SJSA1 (cell line): ENCODE measurements at regions not wholly inside any gene's neighbourhood (a gene's known extent, or its start where the extent isn't known, plus 50 kb on each side); places are given as distances from the start of the nearest gene placed in this dataset.
"Not testable (repeated sequence)": the region's sequence is repeated elsewhere in the genome, so short reads cannot be mapped to it uniquely, and the experiment has no call there.

Experiments used
- DNase-seq, 2 experiments: peaks; one replicate each; pipeline ENCODE4 v3.0.0-alpha.2; 2015 to 2020; ENCODE audit warnings: low spot score in 2 of 2, low read depth in 1 of 2
- H3K27ac ChIP-seq: fragments of 250-450 bp; sonication (Bioruptor Pico); 2 replicates; pipeline ENCODE4 v1.5.1; 2020; ENCODE audit warnings: mild to moderate bottlenecking, moderate library complexity
- H3K27me3 ChIP-seq: fragments of 250-450 bp; sonication (Bioruptor Pico); replicated peaks from 2 replicates; pipeline ENCODE4 v1.5.1; 2020; ENCODE audit warnings: mild to moderate bottlenecking, moderate library complexity
- H3K36me3 ChIP-seq: fragments of 250-450 bp; sonication (Bioruptor Pico); 2 replicates; pipeline ENCODE4 v1.5.1; 2020; ENCODE audit warnings: mild to moderate bottlenecking
- H3K4me1 ChIP-seq: fragments of 250-450 bp; sonication (Bioruptor Pico); replicated peaks from 2 replicates; pipeline ENCODE4 v1.6.1; 2021; ENCODE audit warnings: mild to moderate bottlenecking
- H3K4me3 ChIP-seq: fragments of 250-450 bp; sonication (Bioruptor Pico); 2 replicates; pipeline ENCODE4 v1.5.1; 2020; ENCODE audit warnings: mild to moderate bottlenecking
- H3K9me3 ChIP-seq: fragments of 250-450 bp; sonication (Bioruptor Pico); replicated peaks from 2 replicates; pipeline ENCODE4 v1.5.1; 2020; ENCODE audit warnings: mild to moderate bottlenecking

DNA sequence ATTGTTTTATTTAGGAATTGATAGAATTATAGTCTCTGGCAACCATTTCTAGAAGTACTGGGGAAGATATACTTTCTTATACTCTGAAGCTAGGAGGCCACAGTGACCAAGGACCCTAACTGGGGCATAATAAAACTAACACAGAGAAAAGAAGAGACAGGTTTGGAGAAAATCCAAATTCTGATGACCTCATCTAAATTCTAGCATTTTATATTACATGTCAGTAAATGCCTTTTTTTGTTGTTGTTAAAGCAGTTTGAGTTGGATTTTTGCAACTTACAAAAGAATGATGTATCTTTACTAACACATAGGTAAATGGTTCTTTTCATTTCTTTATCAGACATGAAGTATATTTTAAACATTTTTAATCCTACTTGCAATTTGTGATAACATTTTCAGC lies 933.3 kb downstream of the TMTC2 start:
- Histone ChIP-seq H3K27ac (no peak overlapping the region), H3K9me3 (no peaks in the 10 kb centered on the region), H3K36me3 (no peaks in the 10 kb centered on the region), H3K4me1 (no peaks in the 10 kb centered on the region), H3K27me3 (no peaks in the 10 kb centered on the region), H3K4me3 (no peak overlapping the region)
- no peak for DNase-seq

DNA sequence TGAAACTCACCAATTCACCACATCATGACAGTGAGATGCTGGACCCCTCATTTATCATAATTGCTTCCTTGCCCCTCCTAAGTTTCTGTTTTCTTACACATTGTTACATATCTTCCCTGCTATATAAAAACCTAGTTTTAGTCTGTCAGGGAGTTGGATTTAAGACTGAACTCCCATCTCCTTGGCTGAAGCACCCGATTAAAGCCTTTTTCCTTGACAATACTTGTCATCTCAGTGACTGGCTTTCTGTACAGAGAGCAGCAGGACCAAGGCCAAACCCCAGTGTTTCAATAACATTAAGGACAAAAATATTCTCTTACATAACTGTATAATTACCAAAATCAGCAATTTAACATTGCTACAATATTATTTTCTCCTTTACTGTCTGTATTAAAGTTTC lies 928.4 kb downstream of the TMTC2 start:
- DNase-seq = no peak
- Histone ChIP-seq H3K4me3 (no peak overlapping the region), H3K4me1 (no peaks in the 10 kb centered on the region), H3K36me3 (no peaks in the 10 kb centered on the region), H3K27ac (no peak overlapping the region), H3K9me3 (no peaks in the 10 kb centered on the region), H3K27me3 (no peaks in the 10 kb centered on the region)

DNA sequence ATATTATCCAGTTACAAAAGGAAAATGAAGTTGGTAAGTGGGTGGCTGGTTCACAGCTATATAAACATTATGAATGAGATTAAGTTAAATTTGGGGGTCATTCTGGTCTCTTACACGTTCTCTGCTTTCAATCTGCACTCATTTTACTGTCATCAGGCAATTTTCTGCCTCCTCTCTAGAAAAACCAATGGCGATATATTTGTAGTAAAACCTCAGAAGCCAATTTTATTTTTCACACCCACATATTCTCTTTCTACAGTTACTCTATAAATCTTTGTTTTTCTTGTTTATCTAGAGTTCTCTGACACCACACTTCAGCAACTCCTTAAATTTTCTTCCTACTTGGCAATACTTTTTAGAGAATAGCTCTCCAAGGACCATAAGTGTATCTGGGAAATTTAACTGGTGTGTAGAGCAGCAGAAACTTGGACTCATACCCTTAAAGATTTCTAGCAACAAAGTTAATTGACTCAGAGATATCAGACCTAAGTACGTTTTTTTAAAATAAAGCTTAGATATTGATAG lies 926.9 kb downstream of the TMTC2 start:
- no peak overlapping the region for H3K4me3 ChIP-seq
- no peaks in the 10 kb centered on the region; the same call in 1 of the 2 replicates for H3K9me3 ChIP-seq
- H3K4me1 ChIP-seq = no peaks in the 10 kb centered on the region
- no peaks in the 10 kb centered on the region for H3K27me3 ChIP-seq
- no peak overlapping the region for H3K27ac ChIP-seq
- no peak for DNase-seq
- H3K36me3 ChIP-seq = no peaks in the 10 kb centered on the region

DNA sequence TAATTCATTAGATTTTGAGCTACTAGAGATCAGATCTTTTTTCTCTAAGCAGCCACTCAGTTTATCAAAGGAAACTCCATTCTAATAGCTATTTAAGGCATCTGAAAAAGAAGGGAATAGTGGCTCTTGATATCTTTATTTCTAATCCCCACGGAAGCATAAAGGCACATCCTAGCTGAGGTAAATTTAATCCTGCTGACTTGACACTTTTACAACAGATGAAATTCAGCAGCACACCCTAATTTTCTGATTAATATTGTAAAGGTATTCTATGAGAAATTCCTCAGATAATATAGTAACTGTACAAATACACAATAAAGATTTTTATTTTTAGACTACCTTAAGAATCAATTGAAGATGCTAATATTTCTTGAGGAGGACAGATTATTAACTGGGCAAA lies 916.4 kb downstream of the TMTC2 start:
- no peak for DNase-seq
- H3K9me3 ChIP-seq = no peaks in the 10 kb centered on the region
- H3K36me3 ChIP-seq = no peaks in the 10 kb centered on the region
- H3K27me3 ChIP-seq = no peaks in the 10 kb centered on the region
- no peak overlapping the region for H3K27ac ChIP-seq
- no peak overlapping the region for H3K4me3 ChIP-seq
- H3K4me1 ChIP-seq = no peaks in the 10 kb centered on the region

DNA sequence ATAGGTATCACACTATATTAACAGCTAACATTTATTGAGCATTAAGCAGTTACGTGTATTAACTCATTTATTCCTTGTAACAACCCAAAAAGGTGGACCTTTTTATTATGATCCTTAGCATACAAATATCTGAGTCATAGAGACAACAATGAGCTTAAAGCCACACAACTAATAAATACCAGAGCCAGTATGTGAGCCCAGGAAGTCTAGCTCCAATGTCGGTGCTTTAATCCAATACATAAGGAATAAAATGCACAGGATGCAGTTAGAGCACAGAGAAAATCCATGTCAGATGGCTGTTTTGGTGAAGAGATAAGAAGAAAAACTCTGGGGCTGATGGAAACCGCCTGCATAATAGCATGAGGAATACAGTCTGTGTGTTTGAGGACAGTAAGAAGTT lies 888.6 kb downstream of the TMTC2 start:
- DNase-seq = no peak
- H3K27ac ChIP-seq = no peak overlapping the region
- H3K27me3 ChIP-seq = no peaks in the 10 kb centered on the region
- H3K9me3 ChIP-seq = no peaks in the 10 kb centered on the region
- H3K36me3 ChIP-seq = no peaks in the 10 kb centered on the region
- no peak overlapping the region for H3K4me3 ChIP-seq
- H3K4me1 ChIP-seq = no peaks in the 10 kb centered on the region

DNA sequence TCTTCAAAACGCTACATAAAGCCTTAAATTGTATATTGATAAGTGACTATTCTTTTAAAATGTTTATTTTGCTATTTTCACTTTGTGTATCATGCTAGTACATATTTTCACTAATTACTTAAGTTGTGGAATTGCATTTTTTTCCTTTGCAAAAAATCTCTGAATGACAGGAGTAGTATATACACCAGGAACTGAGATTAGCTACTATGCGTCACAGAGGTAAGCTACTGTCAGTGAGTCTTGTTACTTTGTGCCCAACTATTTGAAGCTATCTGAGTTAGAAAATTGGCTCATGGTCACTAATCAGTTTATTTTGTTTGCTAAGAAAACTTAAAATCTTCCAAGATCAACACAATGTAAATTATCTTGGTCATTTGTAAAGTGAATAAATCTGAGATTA lies 887.4 kb downstream of the TMTC2 start:
- H3K4me1 ChIP-seq = no peaks in the 10 kb centered on the region
- H3K27ac ChIP-seq = no peak overlapping the region
- no peak for DNase-seq
- no peak overlapping the region for H3K4me3 ChIP-seq
- H3K9me3 ChIP-seq = 0 out of 2 replicates have a peak, but pooled peaks cover 4% of the 10 kb centered on the region
- H3K27me3 ChIP-seq = no peaks in the 10 kb centered on the region
- no peaks in the 10 kb centered on the region for H3K36me3 ChIP-seq

DNA sequence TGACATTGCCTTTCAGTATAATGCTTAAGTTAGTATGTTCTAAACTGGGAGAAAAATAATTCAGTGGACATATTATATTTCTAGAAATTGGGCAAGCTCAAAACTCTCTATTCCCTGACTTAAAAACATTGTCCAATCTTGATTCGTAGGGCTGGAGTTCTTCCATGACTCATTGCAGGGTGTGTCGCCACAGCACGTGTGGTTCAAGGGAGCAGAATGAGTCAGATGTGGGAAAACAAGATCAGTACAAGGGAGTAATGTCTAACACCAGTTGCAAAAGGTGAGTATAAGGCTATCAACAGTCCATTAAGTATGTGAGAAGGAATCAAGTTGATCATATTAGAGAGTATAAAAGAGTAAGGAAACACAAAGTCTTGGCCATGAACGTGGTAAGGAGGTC lies 887.0 kb downstream of the TMTC2 start:
- no peak overlapping the region for H3K4me3 ChIP-seq
- H3K4me1 ChIP-seq = no peaks in the 10 kb centered on the region
- no peaks in the 10 kb centered on the region for H3K36me3 ChIP-seq
- H3K27ac ChIP-seq = no peak overlapping the region
- no peak for DNase-seq
- 0 out of 2 replicates have a peak, but pooled peaks cover 4% of the 10 kb centered on the region for H3K9me3 ChIP-seq
- H3K27me3 ChIP-seq = no peaks in the 10 kb centered on the region

DNA sequence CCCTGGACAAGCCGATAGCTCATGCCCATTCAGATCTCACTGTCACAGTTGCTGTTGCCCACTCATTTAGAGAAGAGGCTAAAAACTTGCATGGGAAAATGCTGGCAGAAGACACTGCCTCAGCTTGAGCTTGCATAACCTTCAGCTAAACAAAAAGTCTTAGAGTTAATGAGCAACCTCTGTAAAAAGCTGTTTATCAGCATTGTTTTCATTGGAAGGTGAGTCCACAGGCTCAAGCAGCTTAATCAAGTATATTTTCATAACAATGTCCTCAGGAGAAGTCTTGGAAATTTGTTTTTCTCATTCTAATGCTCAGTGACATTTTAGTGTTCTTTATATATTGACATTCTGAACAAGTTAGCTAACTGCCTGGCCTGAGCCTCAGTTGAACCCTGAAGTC lies 872.9 kb downstream of the TMTC2 start:
- H3K9me3 ChIP-seq = 0 out of 2 replicates have a peak, but pooled peaks cover 2% of the 10 kb centered on the region
- H3K4me3 ChIP-seq = no peak overlapping the region
- H3K36me3 ChIP-seq = no peaks in the 10 kb centered on the region
- no peak overlapping the region for H3K27ac ChIP-seq
- DNase-seq = no peak
- H3K4me1 ChIP-seq = no peaks in the 10 kb centered on the region
- no peaks in the 10 kb centered on the region for H3K27me3 ChIP-seq

DNA sequence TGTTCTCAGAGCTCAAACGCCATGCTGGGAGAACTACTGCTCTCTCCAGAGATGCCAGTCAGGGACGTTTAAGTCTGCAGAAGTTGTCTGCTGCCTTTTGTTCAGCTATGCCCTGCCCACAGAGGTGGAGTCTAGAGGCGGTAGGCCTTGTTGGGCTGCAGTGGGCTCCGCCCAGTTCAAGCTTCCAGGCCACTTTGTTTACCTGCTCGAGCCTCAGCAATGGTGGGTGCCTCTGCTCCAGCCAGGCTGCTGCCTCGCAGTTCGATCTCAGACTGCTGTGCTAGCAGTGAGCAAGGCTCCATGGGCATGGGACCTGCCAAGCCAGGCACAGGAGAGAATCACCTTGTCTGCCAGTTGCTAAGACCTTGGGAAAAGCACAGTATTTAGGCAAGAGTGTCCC lies 869.3 kb downstream of the TMTC2 start:
- not testable (repeated sequence) for H3K4me3 ChIP-seq, H3K36me3 ChIP-seq, H3K27me3 ChIP-seq, H3K27ac ChIP-seq, H3K9me3 ChIP-seq, H3K4me1 ChIP-seq, DNase-seq

DNA sequence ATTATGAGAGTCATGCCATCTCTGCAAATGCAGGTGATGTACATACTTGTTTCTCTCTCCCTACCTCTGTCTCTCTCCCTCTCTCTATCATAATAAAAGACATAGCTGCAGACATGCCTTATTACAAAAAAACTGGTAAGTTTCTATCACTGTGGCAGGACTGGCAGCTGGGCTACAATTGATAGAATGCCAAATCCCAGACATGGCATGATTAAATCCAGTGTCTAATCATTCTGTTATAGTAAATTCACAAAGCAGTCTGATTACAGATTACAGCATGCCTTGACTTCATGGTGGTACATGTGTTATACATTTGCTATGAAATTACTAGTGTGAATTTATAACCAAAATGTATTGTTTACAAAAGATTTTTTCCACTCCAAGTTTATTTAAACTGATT lies 854.7 kb downstream of the TMTC2 start:
- DNase-seq = no peak
- Histone ChIP-seq H3K27ac (no peak overlapping the region), H3K9me3 (no peaks in the 10 kb centered on the region), H3K36me3 (no peaks in the 10 kb centered on the region), H3K4me3 (no peak overlapping the region), H3K4me1 (no peaks in the 10 kb centered on the region), H3K27me3 (no peaks in the 10 kb centered on the region)

DNA sequence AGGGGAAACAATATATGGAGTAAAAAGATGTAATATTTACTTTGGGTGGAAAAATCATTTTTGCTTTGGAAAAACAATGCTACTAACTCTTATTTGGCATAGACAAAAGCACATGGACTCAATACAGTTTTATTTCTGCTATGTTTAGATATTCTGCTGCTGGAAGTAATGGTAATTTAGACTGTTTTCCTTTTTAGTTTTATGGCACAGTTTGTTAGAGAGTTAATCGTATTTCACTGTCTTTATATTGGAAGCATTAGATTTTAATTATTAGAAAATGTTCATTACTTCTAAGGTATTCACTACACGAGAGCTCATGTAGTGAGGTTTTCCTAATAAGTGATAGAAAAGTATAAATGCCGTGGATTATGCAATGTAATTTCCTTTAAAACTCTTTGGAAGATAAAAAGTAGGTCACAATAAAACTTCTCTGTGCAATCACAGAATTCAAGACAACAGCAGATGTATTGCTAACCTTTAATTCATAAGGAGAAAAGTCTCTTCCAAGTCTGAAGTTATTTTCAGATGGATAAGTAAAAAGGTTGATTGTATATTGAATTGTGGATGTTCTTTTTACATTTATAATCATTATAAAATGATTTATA lies 851.8 kb downstream of the TMTC2 start:
- no peaks in the 10 kb centered on the region for H3K4me1 ChIP-seq
- no peaks in the 10 kb centered on the region for H3K36me3 ChIP-seq
- no peak overlapping the region for H3K27ac ChIP-seq
- no peak overlapping the region for H3K4me3 ChIP-seq
- H3K9me3 ChIP-seq = no peaks in the 10 kb centered on the region
- H3K27me3 ChIP-seq = no peaks in the 10 kb centered on the region
- DNase-seq = no peak

DNA sequence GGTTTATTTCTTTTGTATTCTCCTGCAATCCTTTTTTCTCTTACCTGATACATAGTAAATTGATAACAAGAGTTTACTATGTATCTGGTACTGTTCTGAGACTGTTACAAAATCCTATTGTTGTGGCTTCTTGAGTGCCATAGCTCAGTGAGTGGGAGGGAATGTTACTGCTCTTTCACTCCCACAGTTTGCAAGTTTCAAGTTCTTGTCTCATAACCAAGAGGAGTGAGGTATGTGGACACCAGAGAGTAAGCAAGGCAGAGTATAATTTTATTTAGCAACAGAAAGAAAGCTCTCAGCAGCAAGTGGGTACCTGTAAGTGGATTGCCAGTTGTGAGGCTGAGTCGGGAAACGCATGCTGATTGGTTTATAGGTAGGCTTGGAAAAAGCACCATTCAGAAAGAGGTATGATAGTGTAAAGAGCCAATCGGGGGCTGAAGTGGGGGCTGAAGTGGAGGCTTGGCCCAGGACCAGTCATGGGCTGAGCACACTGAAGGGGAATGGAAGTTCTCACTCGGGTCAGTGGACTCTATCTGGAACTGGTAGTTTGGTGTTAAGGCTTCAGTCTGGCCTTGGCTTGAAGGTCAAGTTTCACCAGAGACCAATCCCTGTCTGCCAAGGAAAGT lies 850.8 kb downstream of the TMTC2 start:
- no peaks in the 10 kb centered on the region for H3K36me3 ChIP-seq
- H3K27me3 ChIP-seq = no peaks in the 10 kb centered on the region
- no peak overlapping the region for H3K27ac ChIP-seq
- no peaks in the 10 kb centered on the region for H3K4me1 ChIP-seq
- DNase-seq = no peak
- H3K4me3 ChIP-seq = no peak overlapping the region
- H3K9me3 ChIP-seq = no peaks in the 10 kb centered on the region

DNA sequence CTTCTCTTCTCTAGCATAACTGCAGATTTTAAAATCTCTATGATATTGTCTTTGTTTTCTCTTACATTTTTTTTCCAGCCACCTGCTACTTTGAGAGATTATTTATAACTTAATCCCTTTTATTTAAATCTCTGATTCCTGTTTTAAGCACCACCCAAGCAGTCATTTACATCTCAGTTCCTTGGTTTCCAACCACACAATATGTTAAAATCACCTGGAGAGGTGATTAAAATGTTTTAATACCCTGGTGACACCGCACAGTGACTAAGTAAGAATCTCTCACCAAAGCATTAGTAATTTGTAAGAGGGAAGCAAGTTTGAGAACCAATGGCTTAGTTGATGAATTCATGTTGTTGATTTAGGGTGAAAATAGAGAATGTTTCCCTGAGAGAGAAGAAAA lies 849.8 kb downstream of the TMTC2 start:
- no peaks in the 10 kb centered on the region for H3K36me3 ChIP-seq
- DNase-seq = no peak
- no peaks in the 10 kb centered on the region for H3K27me3 ChIP-seq
- H3K4me3 ChIP-seq = no peak overlapping the region
- H3K4me1 ChIP-seq = no peaks in the 10 kb centered on the region
- H3K9me3 ChIP-seq = no peaks in the 10 kb centered on the region
- no peak overlapping the region for H3K27ac ChIP-seq

DNA sequence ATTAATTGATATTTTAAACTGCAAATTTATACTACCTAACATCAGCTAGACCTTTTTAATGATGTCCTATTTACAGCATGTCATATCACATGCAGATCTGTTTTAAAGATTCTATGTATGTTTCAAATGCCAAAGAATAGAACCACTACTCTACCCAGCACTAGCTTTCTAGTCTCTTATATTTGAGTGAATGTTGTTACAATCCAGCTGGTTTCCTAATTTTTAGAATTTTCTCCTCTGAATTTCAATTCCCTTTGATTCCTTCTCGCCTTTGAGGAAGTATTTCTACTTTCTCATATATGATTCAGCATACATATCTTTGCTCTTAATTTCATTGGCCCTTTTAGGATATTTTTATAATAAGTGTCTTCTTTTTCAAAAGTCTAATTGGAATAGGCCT lies 841.9 kb downstream of the TMTC2 start:
- Histone ChIP-seq H3K36me3 (no peaks in the 10 kb centered on the region), H3K4me1 (no peaks in the 10 kb centered on the region), H3K27me3 (no peaks in the 10 kb centered on the region), H3K9me3 (0 out of 2 replicates have a peak, but pooled peaks cover 3% of the 10 kb centered on the region), H3K4me3 (no peak overlapping the region), H3K27ac (no peak overlapping the region)
- DNase-seq = no peak

DNA sequence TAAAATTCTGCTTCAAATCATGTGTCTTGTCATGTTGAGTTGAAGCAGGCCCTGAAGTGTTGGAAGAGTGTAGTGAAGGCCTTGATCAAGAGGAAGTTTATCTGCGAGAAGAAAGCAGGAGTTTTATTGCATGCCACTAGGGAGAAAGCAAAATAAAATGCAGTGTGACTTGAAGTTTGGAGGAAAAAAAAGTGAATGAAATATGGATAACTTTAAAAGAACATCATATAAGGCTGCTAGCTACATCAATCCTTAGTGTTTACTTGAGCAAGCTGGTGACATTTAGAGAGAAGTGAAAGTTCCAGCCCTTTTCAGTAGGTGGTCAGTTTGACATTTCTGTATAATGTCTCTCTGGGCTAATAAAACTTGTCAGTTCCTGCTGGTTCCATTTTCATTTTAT lies 841.1 kb downstream of the TMTC2 start:
- DNase-seq = no peak
- Histone ChIP-seq H3K9me3 (0 out of 2 replicates have a peak, but pooled peaks cover 3% of the 10 kb centered on the region), H3K4me3 (no peak overlapping the region), H3K4me1 (no peaks in the 10 kb centered on the region), H3K36me3 (no peaks in the 10 kb centered on the region), H3K27me3 (no peaks in the 10 kb centered on the region), H3K27ac (no peak overlapping the region)
